HCT116 (cell line): ENCODE measurements at regions not wholly inside any gene's neighbourhood (a gene's known extent, or its start where the extent isn't known, plus 50 kb on each side); places are given as distances from the start of the nearest gene placed in this dataset.

Experiments used
- ATAC-seq: fragments of 200-7000 bp; cut with Tn5 transposase; 2 replicates; pipeline ENCODE4 v1.9.1; 2020; ENCODE audit warnings: mild to moderate bottlenecking, moderate library complexity
- BruUV-seq: library from RNA; stranded (reverse); fragments of 400-500 nt; replicated peaks from 2 replicates; lab custom pipeline; 2021; lab: Mats Ljungman, UMichigan
- CTCF ChIA-PET: fragments of 300-600 bp; sonication (Branson Sonifier 250); formaldehyde crosslinking; loops from one replicate; lab custom pipeline; 2021; ENCODE audit warnings: antibody characterized with exemption; lab: Charles Lee
- POLR2A ChIA-PET: fragments of 300-600, 350-600 bp; sonication (Branson Sonifier 250); formaldehyde crosslinking; loops from one replicate; lab custom pipeline; 2021; ENCODE audit warnings: antibody characterized with exemption; lab: Charles Lee
- RAD21 ChIA-PET, 2 experiments: fragments of 300-600 bp; sonication (Branson Sonifier 250); formaldehyde crosslinking; loops; one replicate each; lab custom pipeline; 2023; ENCODE audit warnings: low total read pairs in 2 of 2; ENCODE audit not compliant: uncharacterized antibody in 2 of 2, unreplicated experiment in 2 of 2, low non-redundant PET in 1 of 2; lab: Charles Lee
- DNase-seq: peaks from one replicate; pipeline ENCODE4 v3.0.0-alpha.2; 2010; ENCODE audit warnings: low read depth, low spot score
- H2AFZ ChIP-seq: fragments of 200-600 bp; shearing (Covaris generic), sonication (generic); 2 replicates; pipeline ENCODE4 v1.6.1; 2017; ENCODE audit warnings: low read depth, mixed run types, mixed read lengths, antibody characterized with exemption, low read length; ENCODE audit not compliant: poor library complexity, severe bottlenecking
- H3K27ac ChIP-seq: 2 replicates; pipeline ENCODE4 v1.5.1; 2012; ENCODE audit warnings: low read depth, low read length
- H3K27me3 ChIP-seq: fragments of 200-600 bp; sonication (generic); 2 replicates; pipeline ENCODE4 v1.6.1; 2016; ENCODE audit warnings: mixed run types, low read length, mixed read lengths; ENCODE audit not compliant: insufficient read depth
- H3K36me3 ChIP-seq, 2 experiments: fragments of 200-500 bp in 1 of 2; fragments of 200-600 bp in 1 of 2; sonication (Bioruptor generic) in 1 of 2; sonication (generic) in 1 of 2; 2 replicates each; pipeline versions ENCODE4 v1.5.1 to v1.6.1; 2014 to 2016; ENCODE audit warnings: low read length in 2 of 2, inconsistent platforms in 1 of 2, mixed read lengths in 1 of 2, mixed run types in 1 of 2; ENCODE audit not compliant: insufficient read depth in 2 of 2, control insufficient read depth in 1 of 2
- H3K4me1 ChIP-seq, 2 experiments: fragments of 200-600 bp in 1 of 2; sonication (generic) in 1 of 2; 2 replicates each; pipeline versions ENCODE4 v1.5.1 to v1.6.1; 2012 to 2017; ENCODE audit warnings: low read length in 2 of 2, inconsistent platforms in 1 of 2, mild to moderate bottlenecking in 1 of 2, mixed read lengths in 1 of 2, mixed run types in 1 of 2, moderate library complexity in 1 of 2; ENCODE audit not compliant: insufficient read depth in 2 of 2, control insufficient read depth in 1 of 2
- H3K4me2 ChIP-seq: fragments of 200-600 bp; sonication (generic); 2 replicates; pipeline ENCODE4 v1.6.1; 2017; ENCODE audit warnings: mixed run types, low read length, mixed read lengths
- H3K4me3 ChIP-seq, 2 experiments: fragments of 200-600 bp in 1 of 2; sonication (generic) in 1 of 2; replicated peaks in 1 of 2; 2 replicates each; pipeline ENCODE4 v1.5.1; 2011 to 2016; ENCODE audit warnings: low read length in 2 of 2, control low read depth in 1 of 2, low read depth in 1 of 2, mild to moderate bottlenecking in 1 of 2, mixed read lengths in 1 of 2, mixed run types in 1 of 2
- H3K79me2 ChIP-seq: fragments of 200-600 bp; sonication (generic); 2 replicates; pipeline ENCODE4 v1.6.1; 2017; ENCODE audit warnings: mild to moderate bottlenecking, mixed run types, low read length, moderate library complexity, mixed read lengths; ENCODE audit not compliant: insufficient read depth
- H3K9ac ChIP-seq: fragments of 200-600 bp; sonication (generic); 2 replicates; pipeline ENCODE4 v1.6.1; 2016; ENCODE audit warnings: low read length, mixed read lengths
- H3K9me2 ChIP-seq: fragments of 200-600 bp; sonication (generic), shearing (Covaris generic); 2 replicates; pipeline ENCODE4 v1.6.1; 2017; ENCODE audit warnings: mixed run types, mild to moderate bottlenecking, moderate library complexity; ENCODE audit not compliant: insufficient read depth
- H3K9me3 ChIP-seq, 2 experiments: fragments of 200-500 bp in 1 of 2; fragments of 200-600 bp in 1 of 2; sonication (Bioruptor generic) in 1 of 2; sonication (generic) in 1 of 2; 2 replicates each; pipeline ENCODE4 v1.6.1; 2014 to 2017; ENCODE audit warnings: low read length in 2 of 2, mixed read lengths in 2 of 2, inconsistent platforms in 1 of 2, low read depth in 1 of 2, mild to moderate bottlenecking in 1 of 2, mixed run types in 1 of 2, moderate library complexity in 1 of 2; ENCODE audit not compliant: control insufficient read depth in 1 of 2, insufficient read depth in 1 of 2
- H4K20me1 ChIP-seq: fragments of 200-600 bp; sonication (generic), shearing (Covaris generic); 2 replicates; pipeline ENCODE4 v1.6.1; 2017; ENCODE audit warnings: mixed run types, mild to moderate bottlenecking, moderate library complexity; ENCODE audit not compliant: insufficient read depth
- CBX3 ChIP-seq: IDR thresholded peaks from 2 replicates; pipeline ENCODE4 v1.6.1; 2012; ENCODE audit warnings: low read depth
- CEBPB ChIP-seq: IDR thresholded peaks from 2 replicates; pipeline ENCODE4 v1.6.1; 2012; ENCODE audit warnings: low read depth
- CTCF ChIP-seq, 3 experiments: fragments of 200-600 bp in 1 of 3; sonication (generic) in 1 of 3; IDR thresholded peaks in 2 of 3; conservative IDR thresholded peaks in 1 of 3; 2 replicates each; pipeline ENCODE4 v1.5.1; 2012 to 2017; ENCODE audit warnings: low read depth in 2 of 3, low read length in 2 of 3, antibody characterized with exemption in 1 of 3, borderline replicate concordance in 1 of 3, control low read depth in 1 of 3, mild to moderate bottlenecking in 1 of 3, mixed read lengths in 1 of 3, mixed run types in 1 of 3, moderate library complexity in 1 of 3; ENCODE audit not compliant: insufficient read depth in 1 of 3
- EZH2phosphoT487 ChIP-seq: fragments of 200-600 bp; IDR thresholded peaks from 2 replicates; pipeline ENCODE4 v1.6.1; 2018; ENCODE audit warnings: antibody characterized with exemption, borderline replicate concordance
- FOSL1 ChIP-seq: IDR thresholded peaks from 2 replicates; pipeline ENCODE4 v1.6.1; 2012; ENCODE audit warnings: low read depth
- JUND ChIP-seq: IDR thresholded peaks from 2 replicates; pipeline ENCODE4 v1.6.1; 2012
- POLR2A ChIP-seq: IDR thresholded peaks from 2 replicates; pipeline ENCODE4 v1.7.0; 2011; ENCODE audit warnings: borderline replicate concordance; ENCODE audit not compliant: insufficient read depth, insufficient read length; ENCODE audit errors: extremely low read depth
- RAD21 ChIP-seq: IDR thresholded peaks from 2 replicates; pipeline ENCODE4 v1.6.1; 2012; ENCODE audit warnings: low read depth, mild to moderate bottlenecking
- SIN3A ChIP-seq: IDR thresholded peaks from 2 replicates; pipeline ENCODE4 v1.6.1; 2012; ENCODE audit warnings: low read depth
- TCF7L2 ChIP-seq: IDR thresholded peaks from 2 replicates; pipeline ENCODE4 v1.7.0; 2011; ENCODE audit warnings: borderline replicate concordance, inconsistent platforms; ENCODE audit not compliant: insufficient read depth, insufficient read length; ENCODE audit errors: extremely low read depth
- YY1 ChIP-seq: IDR thresholded peaks from 2 replicates; pipeline ENCODE4 v1.6.1; 2011; ENCODE audit warnings: low read length, low read depth, moderate library complexity, mild to moderate bottlenecking; ENCODE audit not compliant: insufficient replicate concordance; ENCODE audit errors: extremely low read depth
- ZFX ChIP-seq: fragments of 450-650 bp; IDR thresholded peaks from 2 replicates; pipeline ENCODE4 v1.6.1; 2017
- ZNF274 ChIP-seq: fragments of 200-500 bp; sonication (Bioruptor generic); IDR thresholded peaks from 2 replicates; pipeline ENCODE4 v1.6.1; 2014; ENCODE audit warnings: mild to moderate bottlenecking, low read depth, low read length, inconsistent platforms
- intact Hi-C: fragments of 100-400 bp; cut with micrococcal nuclease; formaldehyde crosslinking; loops from 2 replicates; pipeline ENCODE4 v1.10.0; 2022

GRCh38 chr13:53272873-53273272 lies 244.3 kb downstream of the OLFM4 start:
- no peak overlapping the region for H3K9ac ChIP-seq
- TF ChIP-seq POLR2A = no peak
- TF ChIP-seq, all 23 proteins: peak for 0
- Histone ChIP-seq H3K27ac (no peak overlapping the region), H3K9me2 (no peaks in the 10 kb centered on the region), H4K20me1 (no peaks in the 10 kb centered on the region), H3K4me2 (no peak overlapping the region), H3K36me3 (no peaks in the 10 kb centered on the region), H3K79me2 (no peaks in the 10 kb centered on the region), H3K4me3 (no peak overlapping the region), H3K27me3 (no peaks in the 10 kb centered on the region), H2AFZ (no peak overlapping the region), H3K4me1 (no peaks in the 10 kb centered on the region), H3K9me3 (peaks cover 0 to 32% of the 10 kb centered on the region in 2 experiments; a peak in 2 of 4 replicates)
- DNase-seq = no peak
- no peak for ATAC-seq
- ChIA-PET POLR2A (no interaction called here), RAD21 (no interaction called here), CTCF (no interaction called here)
- BruUV-seq = no TSS peak
- intact Hi-C loops = no loop called here

GRCh38 chr13:53276265-53276664 lies 247.7 kb downstream of the OLFM4 start:
- ChIA-PET CTCF (no interaction called here), RAD21 (no interaction called here), POLR2A (no interaction called here)
- no peaks in the 10 kb centered on the region for H4K20me1 ChIP-seq
- ATAC-seq = no peak
- H3K4me2 ChIP-seq = no peak overlapping the region
- H3K9me2 ChIP-seq = no peaks in the 10 kb centered on the region
- no TSS peak for BruUV-seq
- no peak for TF ChIP-seq TCF7L2
- no peak for TF ChIP-seq CBX3
- TF ChIP-seq ZNF274 = no peak
- TF ChIP-seq ZFX = no peak
- TF ChIP-seq JUND = no peak
- TF ChIP-seq FOSL1 = no peak
- TF ChIP-seq EZH2phosphoT487 = no peak
- no peak for TF ChIP-seq SIN3A
- TF ChIP-seq RAD21 = no peak
- no peak for TF ChIP-seq YY1
- no peak for TF ChIP-seq CTCF (IDR thresholded peaks at IDR 0.05 in 2 of 3, conservative IDR thresholded peaks at IDR 0.05 in 1 of 3; ENCODE audit: borderline replicate concordance in 1 of 3, insufficient read depth in 1 of 3, low read depth in 2 of 3, low read length in 2 of 3)
- TF ChIP-seq CEBPB = no peak
- no peak overlapping the region for H3K9ac ChIP-seq
- H3K27me3 ChIP-seq = no peaks in the 10 kb centered on the region
- H2AFZ ChIP-seq = no peak overlapping the region
- no peaks in the 10 kb centered on the region for H3K79me2 ChIP-seq
- H3K27ac ChIP-seq = no peak overlapping the region
- no peak overlapping the region for H3K4me3 ChIP-seq
- H3K4me1 ChIP-seq = no peaks in the 10 kb centered on the region
- H3K9me3 ChIP-seq = peaks cover 0 to 14% of the 10 kb centered on the region in 2 experiments; a peak in 2 of 4 replicates
- DNase-seq = no peak
- intact Hi-C loops = no loop called here
- no peaks in the 10 kb centered on the region for H3K36me3 ChIP-seq
